Parathyroid adenoma (tissue), 2 donors: ENCODE measurements at regions not wholly inside any gene's neighbourhood (a gene's known extent, or its start where the extent isn't known, plus 50 kb on each side); places are given as distances from the start of the nearest gene placed in this dataset.

ENCODE experiments used
- H2AFZ ChIP-seq: fragments of 300-600 bp; sonication (generic); one replicate; pipeline ENCODE4 v1.7.0; 2017; ENCODE audit warnings: antibody characterized with exemption, mild to moderate bottlenecking
- H3K27ac ChIP-seq: fragments of 300-600 bp; sonication (generic); one replicate; pipeline ENCODE4 v1.7.0; 2017
- H3K27me3 ChIP-seq: fragments of 300-600 bp; sonication (generic); one replicate; pipeline ENCODE4 v1.7.0; 2017; ENCODE audit warnings: low read length; ENCODE audit not compliant: control insufficient read depth, insufficient read depth
- H3K36me3 ChIP-seq: fragments of 300-600 bp; sonication (generic); one replicate; pipeline ENCODE4 v1.7.0; 2017; ENCODE audit warnings: low read length; ENCODE audit not compliant: control insufficient read depth, insufficient read depth
- H3K4me1 ChIP-seq: fragments of 300-600 bp; sonication (generic); one replicate; pipeline ENCODE4 v1.7.0; 2017; ENCODE audit warnings: control low read depth
- H3K4me2 ChIP-seq: fragments of 300-600 bp; sonication (generic); one replicate; pipeline ENCODE4 v1.7.0; 2017; ENCODE audit warnings: low read length
- H3K4me3 ChIP-seq: fragments of 300-600 bp; sonication (generic); one replicate; pipeline ENCODE4 v1.7.0; 2017; ENCODE audit warnings: low read depth, low read length
- H3K79me2 ChIP-seq: fragments of 300-600 bp; sonication (generic); one replicate; pipeline ENCODE4 v1.7.0; 2017; ENCODE audit warnings: control low read depth
- H3K9ac ChIP-seq: fragments of 300-600 bp; sonication (generic); one replicate; pipeline ENCODE4 v1.7.0; 2017; ENCODE audit warnings: mild to moderate bottlenecking
- H3K9me3 ChIP-seq: fragments of 300-600 bp; sonication (generic); one replicate; pipeline ENCODE4 v1.7.0; 2017; ENCODE audit warnings: low read length; ENCODE audit not compliant: control insufficient read depth
- CTCF ChIP-seq: fragments of 300-600 bp; sonication (generic); IDR thresholded peaks from one replicate; pipeline ENCODE4 v1.7.0; 2017; ENCODE audit warnings: antibody characterized with exemption, mild to moderate bottlenecking
- donor health status: primary hyperparathyroidism.

- Histone ChIP-seq H3K9me3 (no peaks in the 10 kb centered on the region), H3K27ac (no peak overlapping the region), H3K36me3 (no peaks in the 10 kb centered on the region), H3K27me3 (no peaks in the 10 kb centered on the region), H3K4me2 (no peak overlapping the region), H3K4me1 (no peaks in the 10 kb centered on the region), H3K9ac (no peak overlapping the region), H3K79me2 (no peaks in the 10 kb centered on the region), H3K4me3 (no peak overlapping the region), H2AFZ (no peak overlapping the region)
- no peak for TF ChIP-seq CTCF
Observed at GRCh38 chr5:6280425-6281100, 97.8 kb downstream of the MED10 start.

GRCh38 chr5:6279607-6280006 lies 98.7 kb downstream of the MED10 start:
- no peak overlapping the region for H3K27ac ChIP-seq
- no peak overlapping the region for H3K4me2 ChIP-seq
- no peak overlapping the region for H3K9ac ChIP-seq
- H2AFZ ChIP-seq: no peak overlapping the region
- H3K9me3 ChIP-seq: no peaks in the 10 kb centered on the region
- no peak overlapping the region for H3K4me3 ChIP-seq
- H3K79me2 ChIP-seq: no peaks in the 10 kb centered on the region
- no peaks in the 10 kb centered on the region for H3K4me1 ChIP-seq
- H3K27me3 ChIP-seq: no peaks in the 10 kb centered on the region
- no peak for TF ChIP-seq CTCF
- H3K36me3 ChIP-seq: no peaks in the 10 kb centered on the region

DNA sequence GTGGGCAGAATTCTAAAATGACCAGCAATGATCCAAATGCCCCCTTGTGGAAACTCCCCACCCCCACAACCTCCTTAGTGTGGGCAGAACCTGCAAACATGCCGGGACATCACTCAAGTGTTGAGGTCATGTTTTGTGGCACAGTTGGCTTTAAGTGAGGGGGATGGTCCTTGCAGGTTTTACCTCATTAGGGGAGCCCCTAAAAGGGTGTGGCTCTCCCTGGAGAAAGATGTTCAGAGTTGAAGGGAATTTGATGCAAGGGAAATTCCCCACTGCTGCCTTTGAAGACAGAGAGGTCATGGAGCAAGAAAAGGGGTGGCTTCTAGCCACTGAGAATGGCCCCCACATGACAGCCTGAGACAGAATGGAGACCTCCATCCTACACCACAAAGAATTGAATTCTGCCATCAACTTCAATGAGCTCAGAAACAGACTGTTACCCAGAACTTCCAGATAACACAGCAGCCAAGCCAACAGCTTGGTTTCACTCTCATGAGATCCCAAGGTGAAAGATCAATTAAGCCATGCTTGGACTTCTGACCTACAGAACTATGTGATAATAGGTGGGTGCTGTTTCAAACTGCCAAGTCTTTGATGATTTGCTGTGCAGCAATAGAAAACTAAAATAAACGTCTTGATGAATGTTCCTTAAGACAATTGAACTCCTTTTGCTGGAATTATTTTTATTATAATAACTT lies 103.4 kb downstream of the MED10 start:
- H3K4me3 ChIP-seq: no peak overlapping the region
- H3K27ac ChIP-seq: no peak overlapping the region
- no peak overlapping the region for H3K4me2 ChIP-seq
- no peak overlapping the region for H3K9ac ChIP-seq
- H3K36me3 ChIP-seq: no peaks in the 10 kb centered on the region
- H3K27me3 ChIP-seq: no peaks in the 10 kb centered on the region
- H2AFZ ChIP-seq: no peak overlapping the region
- no peaks in the 10 kb centered on the region for H3K9me3 ChIP-seq
- H3K4me1 ChIP-seq: no peaks in the 10 kb centered on the region
- TF ChIP-seq CTCF: no peak
- H3K79me2 ChIP-seq: no peaks in the 10 kb centered on the region

DNA sequence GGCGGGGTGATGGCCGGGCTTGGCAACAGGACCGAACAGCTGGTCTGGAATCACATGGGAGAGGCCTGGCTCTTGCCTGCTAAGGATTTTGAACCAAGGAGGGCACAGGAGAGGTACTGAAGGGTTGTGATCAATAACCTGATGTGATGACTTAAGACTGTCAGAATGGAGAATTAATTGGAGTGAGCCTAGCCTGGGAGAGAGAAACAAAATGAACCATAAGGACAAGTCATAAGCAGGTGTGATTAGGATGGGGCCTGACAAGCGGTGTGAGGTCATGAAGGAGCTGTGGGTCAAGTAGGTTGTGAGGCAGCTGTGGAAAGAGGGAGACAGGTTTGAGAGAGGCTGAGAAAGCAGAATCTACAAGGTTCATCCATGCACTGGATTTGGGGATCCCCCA lies 104.6 kb downstream of the MED10 start:
- H3K9me3 ChIP-seq: no peaks in the 10 kb centered on the region
- H3K4me2 ChIP-seq: no peak overlapping the region
- H3K79me2 ChIP-seq: no peaks in the 10 kb centered on the region
- H3K4me1 ChIP-seq: no peaks in the 10 kb centered on the region
- no peaks in the 10 kb centered on the region for H3K27me3 ChIP-seq
- no peaks in the 10 kb centered on the region for H3K36me3 ChIP-seq
- no peak for TF ChIP-seq CTCF
- H3K4me3 ChIP-seq: no peak overlapping the region
- no peak overlapping the region for H2AFZ ChIP-seq
- no peak overlapping the region for H3K27ac ChIP-seq
- H3K9ac ChIP-seq: no peak overlapping the region
